Lower leg skin (tissue), 3 donors: ENCODE measurements at regions not wholly inside any gene's neighbourhood (a gene's known extent, or its start where the extent isn't known, plus 50 kb on each side); places are given as distances from the start of the nearest gene placed in this dataset.

Experiments used
- CTCF ChIP-seq, 3 donors: fragments of 450-650 bp; IDR thresholded peaks; one replicate each; pipeline ENCODE4 v1.5.1; 2016; ENCODE audit warnings: antibody characterized with exemption in 3 of 3, mild to moderate bottlenecking in 3 of 3, moderate library complexity in 2 of 3
- POLR2A ChIP-seq, 2 donors: fragments of 450-650 bp; IDR thresholded peaks; one replicate each; pipeline ENCODE4 v1.6.1; 2016 to 2017; ENCODE audit warnings: antibody characterized with exemption in 2 of 2, mild to moderate bottlenecking in 1 of 2, moderate library complexity in 1 of 2

- TF ChIP-seq CTCF (IDR thresholded peaks at IDR 0.05) = no peak
- TF ChIP-seq POLR2A (IDR thresholded peaks at IDR 0.05) = no peak
Observed at GRCh38 chr3:17810759-17811158, 68.3 kb upstream of the TBC1D5 start.
